PC-3 (cell line): ENCODE measurements at regions not wholly inside any gene's neighbourhood (a gene's known extent, or its start where the extent isn't known, plus 50 kb on each side); places are given as distances from the start of the nearest gene placed in this dataset.

Experiments used
- ATAC-seq: fragments of 200-7000 bp; cut with Tn5 transposase; 2 replicates; pipeline ENCODE4 v1.9.1; 2020; ENCODE audit warnings: mild to moderate bottlenecking, moderate library complexity
- BruUV-seq: library from RNA; stranded (reverse); fragments of 400-500 nt; replicated peaks from 2 replicates; lab custom pipeline; 2021; lab: Mats Ljungman, UMichigan
- CTCF ChIA-PET: fragments of 300-600 bp; sonication (Branson Sonifier 250); formaldehyde crosslinking; loops from one replicate; lab custom pipeline; 2022; ENCODE audit warnings: antibody characterized with exemption; lab: Charles Lee
- POLR2A ChIA-PET: fragments of 300-600 bp; sonication (Branson Sonifier 250); formaldehyde crosslinking; loops from one replicate; lab custom pipeline; 2022; ENCODE audit warnings: antibody characterized with exemption; ENCODE audit not compliant: unreplicated experiment; lab: Charles Lee
- DNase-seq: peaks from one replicate; pipeline ENCODE4 v3.0.0-alpha.2; 2015
- H2AFZ ChIP-seq: fragments of 300-600 bp; sonication (generic); 2 replicates; pipeline ENCODE4 v1.6.0; 2016; ENCODE audit warnings: antibody characterized with exemption, low read length
- H3F3A ChIP-seq: fragments of 300-600 bp; sonication (generic); one replicate; pipeline ENCODE4 v1.6.0; 2017; ENCODE audit warnings: antibody characterized with exemption, low read length, control low read depth, mild to moderate bottlenecking; ENCODE audit not compliant: unreplicated experiment
- H3K27ac ChIP-seq: fragments of 300-600 bp; sonication (generic); 2 replicates; pipeline ENCODE4 v1.5.1; 2016; ENCODE audit warnings: mild to moderate bottlenecking, low read length
- H3K27me3 ChIP-seq: fragments of 300-600 bp; sonication (generic); 2 replicates; pipeline ENCODE4 v1.6.1; 2016; ENCODE audit warnings: low read length, mixed read lengths
- H3K36me3 ChIP-seq: fragments of 300-600 bp; sonication (generic); 2 replicates; pipeline ENCODE4 v1.6.1; 2016; ENCODE audit warnings: low read depth, mixed run types, low read length, mixed read lengths
- H3K4me1 ChIP-seq: fragments of 300-600 bp; sonication (generic); 2 replicates; pipeline ENCODE4 v1.5.1; 2016; ENCODE audit warnings: low read length; ENCODE audit not compliant: insufficient read depth
- H3K4me2 ChIP-seq: fragments of 300-600 bp; sonication (generic); 2 replicates; pipeline ENCODE4 v1.6.0; 2016; ENCODE audit warnings: low read length
- H3K4me3 ChIP-seq: fragments of 300-600 bp; sonication (generic); 2 replicates; pipeline ENCODE4 v1.5.1; 2016; ENCODE audit warnings: mild to moderate bottlenecking, low read length, mixed read lengths
- H3K79me2 ChIP-seq: fragments of 300-600 bp; sonication (generic); 2 replicates; pipeline ENCODE4 v1.6.1; 2017; ENCODE audit warnings: low read length, mixed read lengths
- H3K9ac ChIP-seq: fragments of 300-600 bp; sonication (generic); 2 replicates; pipeline ENCODE4 v1.6.0; 2016; ENCODE audit warnings: mild to moderate bottlenecking, low read length
- H3K9me2 ChIP-seq: fragments of 300-600 bp; sonication (generic); replicated peaks from 2 replicates; pipeline ENCODE4 v1.6.1; 2016; ENCODE audit warnings: mixed run types, low read length, mixed read lengths
- H3K9me3 ChIP-seq: fragments of 300-600 bp; sonication (generic); 2 replicates; pipeline ENCODE4 v1.6.1; 2016; ENCODE audit warnings: low read length, mixed read lengths
- H4K20me1 ChIP-seq: fragments of 300-600 bp; sonication (generic); 2 replicates; pipeline ENCODE4 v1.6.1; 2016; ENCODE audit warnings: low read length, mixed read lengths
- EZH2 ChIP-seq: fragments of 300-600 bp; sonication (generic); IDR thresholded peaks from one replicate; pipeline ENCODE4 v1.6.1; 2017; ENCODE audit warnings: antibody characterized with exemption, mild to moderate bottlenecking, low read length; ENCODE audit not compliant: unreplicated experiment
- EZH2phosphoT487 ChIP-seq: fragments of 300-600 bp; sonication (generic); IDR thresholded peaks from 2 replicates; pipeline ENCODE4 v1.6.1; 2018; ENCODE audit warnings: mild to moderate bottlenecking, antibody characterized with exemption, low read length, borderline replicate concordance
- intact Hi-C: fragments of 100-400 bp; cut with micrococcal nuclease; formaldehyde crosslinking; loops from 2 replicates; pipeline ENCODE4 v1.9.0; 2023
- TF ChIP-seq, protein P1 (sequence below): fragments of 300-600 bp; sonication (generic); conservative IDR thresholded peaks from 2 replicates; pipeline ENCODE4 v1.5.1; 2017; ENCODE audit warnings: antibody characterized with exemption, low read depth, mild to moderate bottlenecking, low read length

DNA sequence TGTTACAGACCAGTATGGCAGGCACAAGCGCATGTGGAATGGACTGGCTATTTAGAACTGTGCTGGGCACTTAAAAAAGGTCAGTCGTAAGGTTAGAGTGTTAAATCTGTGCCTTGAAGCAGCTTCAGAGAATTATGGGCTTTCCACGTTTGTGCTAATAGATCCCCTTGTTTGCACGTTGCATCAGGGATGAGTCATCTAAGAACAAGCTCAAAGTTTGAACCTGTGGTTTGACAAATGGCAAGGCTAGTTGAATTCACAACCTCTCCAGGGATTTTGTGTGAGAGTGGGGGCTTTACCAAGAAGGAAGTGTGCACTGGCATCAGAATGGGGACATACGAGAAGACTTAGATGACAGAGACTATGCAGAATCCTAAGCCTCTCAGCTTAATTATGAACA lies 249.6 kb downstream of the IRX1 start:
- Histone ChIP-seq H3K9me3 (0 out of 2 replicates have a peak, but pooled peaks cover 18% of the 10 kb centered on the region), H4K20me1 (no peaks in the 10 kb centered on the region), H3K9ac (no peak overlapping the region), H2AFZ (no peak overlapping the region), H3F3A (no peaks in the 10 kb centered on the region), H3K27me3 (no peaks in the 10 kb centered on the region), H3K36me3 (no peaks in the 10 kb centered on the region), H3K4me1 (no peaks in the 10 kb centered on the region), H3K4me3 (no peak overlapping the region), H3K9me2 (no peaks in the 10 kb centered on the region), H3K79me2 (no peaks in the 10 kb centered on the region), H3K4me2 (no peak overlapping the region), H3K27ac (no peak overlapping the region)
- no peak for ATAC-seq
- ChIA-PET POLR2A (no interaction called here), CTCF (no interaction called here)
- intact Hi-C loops = no loop called here
- DNase-seq = no peak
- TF ChIP-seq EZH2phosphoT487 (no peak), EZH2 (no peak)
- TF ChIP-seq, protein P1, sequence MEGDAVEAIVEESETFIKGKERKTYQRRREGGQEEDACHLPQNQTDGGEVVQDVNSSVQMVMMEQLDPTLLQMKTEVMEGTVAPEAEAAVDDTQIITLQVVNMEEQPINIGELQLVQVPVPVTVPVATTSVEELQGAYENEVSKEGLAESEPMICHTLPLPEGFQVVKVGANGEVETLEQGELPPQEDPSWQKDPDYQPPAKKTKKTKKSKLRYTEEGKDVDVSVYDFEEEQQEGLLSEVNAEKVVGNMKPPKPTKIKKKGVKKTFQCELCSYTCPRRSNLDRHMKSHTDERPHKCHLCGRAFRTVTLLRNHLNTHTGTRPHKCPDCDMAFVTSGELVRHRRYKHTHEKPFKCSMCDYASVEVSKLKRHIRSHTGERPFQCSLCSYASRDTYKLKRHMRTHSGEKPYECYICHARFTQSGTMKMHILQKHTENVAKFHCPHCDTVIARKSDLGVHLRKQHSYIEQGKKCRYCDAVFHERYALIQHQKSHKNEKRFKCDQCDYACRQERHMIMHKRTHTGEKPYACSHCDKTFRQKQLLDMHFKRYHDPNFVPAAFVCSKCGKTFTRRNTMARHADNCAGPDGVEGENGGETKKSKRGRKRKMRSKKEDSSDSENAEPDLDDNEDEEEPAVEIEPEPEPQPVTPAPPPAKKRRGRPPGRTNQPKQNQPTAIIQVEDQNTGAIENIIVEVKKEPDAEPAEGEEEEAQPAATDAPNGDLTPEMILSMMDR = no peak
- BruUV-seq = no TSS peak

DNA sequence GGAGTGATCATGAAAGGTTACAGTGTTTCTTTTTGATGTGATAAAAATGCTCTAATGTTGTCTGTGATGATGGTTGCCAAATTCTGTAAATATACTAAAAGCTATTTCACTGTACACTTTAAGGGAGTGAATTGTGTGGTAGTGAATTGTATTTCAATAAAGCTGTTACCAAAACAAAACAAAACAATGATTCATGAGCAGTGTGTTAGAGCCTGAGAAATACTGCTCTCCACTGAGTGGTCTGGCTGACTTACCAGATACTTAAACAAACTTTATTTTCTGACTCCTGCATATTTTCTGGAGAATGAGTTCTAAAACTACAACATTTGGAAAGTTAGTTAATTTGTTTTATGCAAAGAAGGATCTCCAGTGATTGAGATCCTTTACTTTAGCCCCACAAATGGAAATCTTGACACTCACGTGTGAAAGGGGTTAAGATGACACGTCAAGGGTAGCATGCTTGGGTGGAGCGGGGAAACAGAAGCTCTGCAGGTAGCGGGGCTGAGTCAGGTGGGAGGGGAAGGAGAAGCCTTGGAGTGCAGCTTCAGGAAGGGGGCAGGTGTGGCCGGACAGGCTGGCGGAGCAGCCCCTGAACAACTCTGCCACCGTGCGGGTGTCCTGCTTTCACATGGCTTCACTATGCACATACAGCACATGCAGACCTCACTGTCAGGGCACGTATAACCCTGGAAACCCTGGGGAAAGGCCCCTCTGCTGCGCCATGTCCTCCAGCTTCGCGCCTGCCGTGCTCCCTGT lies 256.7 kb downstream of the IRX1 start:
- Histone ChIP-seq H3K27me3 (no peaks in the 10 kb centered on the region; the same call in 1 of the 2 replicates), H3K27ac (no peak overlapping the region), H4K20me1 (no peaks in the 10 kb centered on the region), H3K79me2 (no peaks in the 10 kb centered on the region), H3K4me3 (no peak overlapping the region), H3K9me3 (no peaks in the 10 kb centered on the region), H3K9ac (no peak overlapping the region), H2AFZ (no peak overlapping the region), H3K9me2 (no peaks in the 10 kb centered on the region), H3K36me3 (no peaks in the 10 kb centered on the region), H3K4me1 (no peaks in the 10 kb centered on the region), H3F3A (no peaks in the 10 kb centered on the region), H3K4me2 (no peak overlapping the region)
- DNase-seq (no peak), ATAC-seq (no peak)
- BruUV-seq = no TSS peak
- no peak for TF ChIP-seq EZH2
- no peak for TF ChIP-seq EZH2phosphoT487
- TF ChIP-seq, protein P1 = no peak
- ChIA-PET CTCF (no interaction called here), POLR2A (no interaction called here)
- intact Hi-C loops = no loop called here

DNA sequence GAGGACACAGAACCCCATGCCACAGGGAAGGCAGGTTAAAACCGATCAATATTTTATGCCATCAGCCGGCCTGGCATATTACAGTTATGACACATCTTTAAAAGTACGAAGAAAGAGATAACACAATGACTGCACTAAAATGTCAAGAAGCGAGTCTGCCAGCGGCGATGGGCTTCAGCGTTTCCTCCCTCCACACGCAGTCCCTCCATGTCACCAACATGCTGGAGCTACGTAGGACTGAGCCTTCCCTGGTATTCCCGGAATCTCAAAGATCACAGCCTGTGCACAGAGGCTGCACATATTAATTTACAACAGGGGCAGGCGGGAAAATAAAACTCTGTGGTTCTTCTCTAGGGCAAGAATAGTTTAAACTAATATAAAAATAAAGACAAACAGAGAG lies 257.7 kb downstream of the IRX1 start:
- Histone ChIP-seq H3K4me1 (no peaks in the 10 kb centered on the region), H3K36me3 (no peaks in the 10 kb centered on the region), H2AFZ (no peak overlapping the region), H3K4me3 (no peak overlapping the region), H3K27me3 (no peaks in the 10 kb centered on the region; the same call in 1 of the 2 replicates), H3F3A (no peaks in the 10 kb centered on the region), H3K9me2 (no peaks in the 10 kb centered on the region), H4K20me1 (no peaks in the 10 kb centered on the region), H3K79me2 (no peaks in the 10 kb centered on the region), H3K4me2 (no peak overlapping the region), H3K27ac (no peak overlapping the region), H3K9me3 (no peaks in the 10 kb centered on the region), H3K9ac (no peak overlapping the region)
- BruUV-seq = no TSS peak
- DNase-seq (no peak), ATAC-seq (no peak)
- ChIA-PET CTCF (no interaction called here), POLR2A (no interaction called here)
- no peak for TF ChIP-seq EZH2phosphoT487
- TF ChIP-seq, protein P1 = no peak
- TF ChIP-seq EZH2 = no peak
- intact Hi-C loops = no loop called here
